Fibroblast of skin of right quadriceps (primary cell): ENCODE measurements at regions not wholly inside any gene's neighbourhood (a gene's known extent, or its start where the extent isn't known, plus 50 kb on each side); places are given as distances from the start of the nearest gene placed in this dataset.
A peak's percentile ranks its signal among the peaks of the same experiment; 100 is the strongest.

ENCODE experiments used
- DNase-seq: peaks from one replicate; pipeline ENCODE4 v3.0.0-alpha.2; 2013

- no peak for DNase-seq
These were observed 230.7 kb downstream of the HLX start for GRCh38 chr1:221109930-221110329.

- no peak for DNase-seq
These were observed 237.9 kb downstream of the HLX start for GRCh38 chr1:221117133-221117532.

DNA sequence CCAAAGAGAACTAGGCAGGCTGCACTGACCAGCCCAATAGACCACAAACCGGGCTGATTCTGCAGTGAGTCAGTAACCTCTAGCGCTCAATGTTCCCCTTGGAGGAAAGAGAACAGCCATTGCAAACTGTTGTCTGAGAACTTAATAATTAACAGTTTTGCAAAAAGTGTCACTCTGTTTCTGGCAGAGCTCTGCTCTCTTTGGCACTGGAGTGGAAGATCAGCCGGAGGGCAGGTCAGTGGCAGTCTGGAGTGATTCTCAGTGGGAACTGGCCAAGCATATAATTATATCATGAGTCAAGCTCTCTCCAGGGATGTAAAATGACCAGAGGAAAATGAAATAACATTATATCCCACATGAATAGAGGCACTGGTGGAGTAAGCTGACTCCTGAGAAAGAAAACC is 238.3 kb downstream of the HLX start:
- DNase-seq = peak; percentile 61

DNA sequence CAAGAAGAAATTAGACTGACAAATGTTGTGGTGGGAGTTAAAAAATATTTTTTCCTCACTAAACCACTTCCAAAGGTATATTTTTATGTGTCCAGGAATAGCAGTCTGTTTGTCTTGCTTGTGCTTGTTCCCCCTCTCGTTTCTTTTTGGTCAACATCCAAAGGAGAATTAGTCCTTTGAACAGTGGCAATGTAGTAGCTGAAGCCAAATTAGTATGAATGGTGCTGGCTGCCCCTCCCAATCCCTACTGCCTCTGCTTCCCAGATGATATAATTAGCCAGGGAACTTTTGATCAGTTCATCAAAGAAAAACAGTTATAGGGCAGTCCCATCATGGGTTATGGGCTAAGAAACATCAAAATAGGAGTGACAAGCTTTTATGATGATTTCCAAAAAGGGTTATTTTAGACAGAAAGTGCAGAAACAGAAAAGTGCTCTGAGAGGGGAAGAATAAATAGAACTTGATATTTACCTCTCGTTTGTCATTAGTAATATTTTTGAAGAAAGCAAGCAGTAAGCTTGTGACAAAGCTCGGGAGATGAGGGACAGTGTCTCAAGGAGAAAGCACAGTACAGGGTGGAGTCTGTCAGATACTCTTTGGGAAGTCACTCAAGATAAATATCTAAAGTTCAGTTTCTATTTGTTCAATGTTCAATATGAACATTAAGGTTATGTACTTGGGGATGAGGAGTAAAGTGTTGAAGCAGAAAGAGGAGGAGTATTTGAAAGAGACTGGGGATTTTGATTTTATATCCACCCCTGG is 239.1 kb downstream of the HLX start:
- no peak for DNase-seq

DNA sequence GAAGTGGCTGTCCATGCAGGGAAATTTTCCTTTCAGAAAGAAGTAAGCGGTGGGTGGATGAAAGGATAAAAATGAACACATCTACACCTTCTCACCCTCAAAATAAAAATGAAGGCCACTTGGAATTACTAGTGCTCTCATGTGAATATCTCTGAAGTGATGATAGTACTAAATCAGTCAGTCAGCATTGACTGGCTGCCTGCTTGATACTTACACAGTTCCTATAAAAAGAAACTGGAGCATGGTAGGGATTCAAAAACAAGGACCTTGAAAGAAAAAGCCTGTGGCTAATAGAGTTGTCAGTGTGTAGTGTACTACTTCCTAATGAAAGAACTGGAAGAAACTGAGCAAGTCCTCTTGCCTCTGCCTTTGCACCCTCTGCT is 239.7 kb downstream of the HLX start:
- DNase-seq = no peak

DNA sequence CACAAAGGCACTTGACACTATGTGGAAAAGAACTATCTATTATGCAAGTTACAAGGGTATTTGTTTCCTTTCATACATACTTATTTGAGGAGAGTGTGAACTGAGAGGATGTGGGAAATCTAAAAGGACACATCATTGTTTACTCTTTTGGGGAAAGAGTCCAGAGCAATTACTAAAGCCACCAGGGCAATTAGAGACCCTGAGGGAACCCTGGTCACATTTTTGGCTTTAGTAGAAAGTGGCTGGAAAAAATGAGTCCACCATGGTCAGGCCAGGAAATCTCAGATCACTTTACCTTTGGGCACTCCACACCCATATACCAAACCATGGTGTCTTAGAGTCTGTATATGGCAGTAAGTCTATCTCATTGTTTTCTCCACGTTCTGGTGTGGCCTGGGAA is 243.3 kb downstream of the HLX start:
- no peak for DNase-seq

DNA sequence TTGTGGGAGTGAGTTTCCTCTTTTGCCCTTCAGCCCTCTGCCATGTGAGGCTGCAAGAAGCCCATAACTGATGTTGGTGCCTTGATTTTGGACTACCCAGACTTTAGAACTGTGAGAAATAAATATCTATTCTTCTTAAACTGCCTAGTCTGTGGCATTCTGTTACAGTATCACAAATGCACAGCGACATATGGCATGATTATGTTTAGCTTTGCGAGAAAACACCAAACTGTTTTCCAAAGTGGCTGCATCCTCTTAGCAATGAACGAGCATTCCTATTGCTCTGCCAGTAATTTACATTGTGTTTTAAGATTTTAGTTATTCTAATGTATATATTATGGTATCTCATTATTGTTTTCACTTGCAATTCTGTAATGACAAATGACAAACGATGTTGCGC is 246.7 kb downstream of the HLX start:
- DNase-seq = no peak

- DNase-seq = no peak
These were observed 258.4 kb downstream of the HLX start for GRCh38 chr1:221137666-221138065.

- DNase-seq = no peak
These were observed 259.3 kb downstream of the HLX start for GRCh38 chr1:221138516-221138915.

- no peak for DNase-seq
These were observed 260.7 kb downstream of the HLX start for GRCh38 chr1:221139991-221140390.

DNA sequence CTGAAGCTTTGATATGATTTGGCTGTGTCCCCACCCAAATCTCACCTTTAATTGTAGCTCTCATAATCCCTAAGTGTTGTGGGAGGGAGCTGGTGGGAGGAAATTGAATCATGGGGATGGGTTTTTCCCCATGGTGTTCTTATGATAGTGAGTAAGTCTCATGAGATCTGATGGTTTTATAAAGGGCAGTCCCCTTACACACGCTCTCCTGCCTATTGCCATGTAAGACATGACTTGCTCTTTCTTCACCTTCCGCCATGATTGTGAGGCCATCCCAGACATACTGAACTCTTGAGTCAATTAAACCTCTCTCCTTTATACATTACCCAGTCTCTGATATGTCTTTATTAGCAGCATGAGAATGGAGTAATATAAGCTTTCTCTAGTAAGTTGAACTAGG is 261.9 kb downstream of the HLX start:
- no peak for DNase-seq

- DNase-seq = peak; percentile 22
These were observed 262.5 kb downstream of the HLX start for GRCh38 chr1:221141606-221142285.

GRCh38 chr1:221148660-221149059 is 269.4 kb downstream of the HLX start:
- no peak for DNase-seq

DNA sequence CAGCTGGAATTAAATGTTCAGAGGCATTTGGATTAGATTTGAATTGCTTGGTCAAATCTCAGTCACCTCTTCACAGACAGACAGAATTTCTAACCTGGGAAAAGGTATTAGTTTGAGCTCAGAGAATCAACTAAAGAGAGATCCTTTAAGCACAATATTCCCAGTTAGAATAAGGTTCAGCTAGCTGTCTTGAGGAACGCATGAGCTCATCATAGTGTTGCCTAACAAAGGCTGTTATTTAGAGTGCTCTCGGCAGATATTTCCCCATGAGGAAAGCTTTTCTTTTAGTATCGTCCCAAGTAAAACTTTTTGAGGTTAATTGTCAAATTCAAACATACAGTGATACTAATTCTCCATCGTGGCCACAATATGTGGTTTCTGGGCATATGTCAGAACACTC is 269.9 kb downstream of the HLX start:
- peak; percentile 11 for DNase-seq

DNA sequence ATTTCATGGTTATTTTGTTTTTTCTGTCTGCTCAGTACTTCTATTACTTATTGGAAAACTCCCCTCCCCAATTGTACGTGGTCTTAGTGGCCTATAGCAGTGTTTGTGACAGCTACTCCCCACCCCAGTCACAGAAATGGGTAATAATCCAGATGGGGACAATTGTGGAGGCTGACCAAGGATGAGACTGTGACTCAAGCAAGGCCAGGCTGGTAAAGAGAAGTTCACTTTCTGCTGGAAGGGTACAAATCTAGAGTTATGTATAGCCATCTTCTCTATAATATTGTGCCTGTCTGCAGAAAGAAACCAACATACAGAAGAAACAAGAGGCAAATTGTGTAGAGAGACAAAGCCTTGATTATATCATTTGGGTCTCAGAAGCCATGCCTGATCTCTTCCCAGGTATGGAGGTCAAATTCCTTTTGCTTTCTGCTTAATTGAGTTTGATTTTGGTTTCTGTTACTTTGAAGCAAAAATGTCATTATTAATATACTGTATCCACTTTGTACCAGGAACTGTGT is 270.4 kb downstream of the HLX start:
- no peak for DNase-seq

DNA sequence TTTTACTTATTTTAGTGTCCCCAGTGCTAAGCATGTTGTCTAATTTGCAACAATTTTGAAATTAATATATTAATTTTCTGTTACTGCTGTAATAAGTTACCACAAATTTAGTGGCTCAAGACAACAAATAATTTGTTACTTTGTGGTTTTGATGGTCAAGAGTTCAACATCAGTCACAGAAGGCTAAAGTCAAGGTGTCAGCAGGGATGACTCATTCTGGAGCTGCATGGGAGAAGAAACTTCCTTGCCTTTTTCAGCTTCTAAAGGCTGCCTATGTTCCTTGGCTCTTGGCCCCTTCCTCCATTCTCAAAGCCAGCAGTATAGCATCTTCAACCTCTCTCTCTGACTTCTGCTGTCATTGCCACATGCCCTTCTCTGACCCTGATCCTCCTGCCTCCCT is 271.8 kb downstream of the HLX start:
- no peak for DNase-seq

GRCh38 chr1:221154932-221155331 is 275.7 kb downstream of the HLX start:
- DNase-seq = no peak

GRCh38 chr1:221157026-221157761 is 278.0 kb downstream of the HLX start:
- no peak for DNase-seq

DNA sequence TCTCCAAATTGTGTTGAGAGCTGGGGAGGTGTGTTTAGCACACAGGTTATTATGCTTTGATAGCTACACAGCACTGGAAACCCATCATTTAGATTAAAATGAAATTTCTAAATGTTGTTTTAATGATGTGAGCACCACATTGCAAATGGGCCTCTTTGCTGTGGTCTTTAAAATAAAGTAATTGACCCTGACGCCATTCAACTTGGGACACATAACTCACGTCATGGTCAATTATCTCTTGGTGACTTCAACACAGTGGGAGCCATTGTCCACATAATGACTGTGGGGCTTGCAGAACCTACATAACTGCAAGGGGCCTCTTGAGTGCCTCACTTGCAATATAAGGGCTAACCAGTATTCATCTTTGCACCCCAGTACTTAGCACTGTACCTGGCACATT is 280.4 kb downstream of the HLX start:
- no peak for DNase-seq

DNA sequence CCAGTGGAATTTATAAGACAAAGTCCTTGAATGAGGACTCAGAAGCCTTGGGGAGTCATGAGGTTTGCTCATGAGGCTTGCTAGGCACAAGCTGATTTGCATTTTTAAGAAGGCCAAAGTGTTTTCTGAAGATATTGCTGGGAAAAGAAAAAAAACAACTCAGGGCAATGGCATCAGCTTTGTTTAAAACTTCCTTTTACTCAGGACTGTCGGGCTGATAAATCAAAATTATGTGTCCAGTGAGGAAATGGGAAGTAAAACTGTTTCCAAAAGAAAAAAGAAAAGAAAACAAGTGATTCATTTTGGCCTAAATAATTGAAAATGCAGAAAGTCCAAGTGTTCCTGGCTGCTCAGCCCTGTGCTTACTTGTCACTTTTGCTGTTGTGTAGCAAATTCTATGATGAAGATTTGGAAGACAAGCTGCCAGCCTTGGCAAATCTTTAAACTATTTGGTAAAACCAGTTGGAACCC is 282.4 kb downstream of the HLX start:
- peak; percentile 36 for DNase-seq

DNA sequence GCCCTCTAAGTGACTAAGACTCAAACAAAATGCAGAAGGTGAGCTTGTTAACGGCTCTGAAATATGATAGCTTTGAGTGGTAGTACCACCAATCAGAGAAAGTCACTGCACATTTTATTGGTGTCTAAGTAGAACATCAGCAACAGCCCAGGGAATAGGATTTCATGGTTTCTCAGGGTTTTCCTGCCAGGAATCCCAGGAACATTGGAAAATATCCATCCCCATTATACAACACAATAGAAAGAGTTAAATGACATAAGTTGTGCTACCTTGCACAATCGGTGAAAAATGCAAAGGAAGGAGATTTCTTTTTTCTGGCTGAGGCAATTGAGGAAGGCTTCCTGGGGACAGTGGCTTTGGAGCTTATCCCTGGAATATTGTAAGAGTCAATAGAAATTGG is 283.1 kb downstream of the HLX start:
- DNase-seq = no peak

DNA sequence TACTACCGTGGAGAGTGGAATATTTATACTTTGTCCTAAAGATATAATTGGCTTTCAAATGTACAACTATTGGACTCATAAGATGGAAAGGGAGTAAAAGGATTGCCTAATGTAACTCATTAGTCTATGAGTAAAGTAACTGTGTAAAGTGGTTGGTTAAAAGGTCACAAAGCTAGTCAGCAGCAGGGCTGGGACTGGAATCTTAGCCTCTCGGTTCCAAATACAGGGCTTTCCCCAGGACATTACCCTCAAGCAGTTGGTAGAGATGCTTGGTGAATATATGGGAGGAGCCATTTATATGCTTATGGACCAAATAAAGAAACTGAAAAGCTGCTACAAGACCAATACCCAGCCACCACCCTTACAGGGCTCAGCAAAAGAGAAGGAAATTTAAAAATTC is 283.7 kb downstream of the HLX start:
- DNase-seq = no peak

- DNase-seq = peak; percentile 58
These were observed 284.8 kb downstream of the HLX start for GRCh38 chr1:221164029-221164428.
